HG03060 (cell line): ENCODE measurements at regions not wholly inside any gene's neighbourhood (a gene's known extent, or its start where the extent isn't known, plus 50 kb on each side); places are given as distances from the start of the nearest gene placed in this dataset.
"Not testable (repeated sequence)": the region's sequence is repeated elsewhere in the genome, so short reads cannot be mapped to it uniquely, and the experiment has no call there.

Source experiments
- ATAC-seq: cut with Tn5 transposase; IDR thresholded peaks from one replicate; pipeline ENCODE4 v1.9.1; 2021; ENCODE audit warnings: low read depth, moderate number of reproducible peaks; ENCODE audit not compliant: unreplicated experiment

GRCh38 chr11:15821451-15821850 lies 534.9 kb downstream of the SOX6 start:
- ATAC-seq = no peak

DNA sequence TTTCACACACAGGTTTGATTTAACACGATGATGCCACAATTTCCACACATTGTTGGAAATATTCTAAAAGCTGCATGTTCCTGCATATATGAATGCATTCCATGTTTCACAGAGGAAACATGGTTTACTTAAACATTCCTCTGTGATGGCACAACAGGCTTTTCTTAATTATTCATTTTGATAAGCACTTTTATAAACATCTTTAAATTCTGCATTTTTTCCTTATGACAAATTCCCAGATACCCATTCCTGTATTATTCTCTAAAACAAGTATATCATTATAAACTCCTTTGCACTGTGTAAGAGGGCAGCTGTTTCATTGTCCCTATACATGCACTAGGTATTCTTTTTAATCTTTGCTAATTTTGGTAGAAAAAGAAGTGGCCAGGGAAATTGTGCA lies 532.3 kb downstream of the SOX6 start:
- no peak for ATAC-seq

- no peak for ATAC-seq
Observed at GRCh38 chr11:15825976-15826650, 530.2 kb downstream of the SOX6 start.

DNA sequence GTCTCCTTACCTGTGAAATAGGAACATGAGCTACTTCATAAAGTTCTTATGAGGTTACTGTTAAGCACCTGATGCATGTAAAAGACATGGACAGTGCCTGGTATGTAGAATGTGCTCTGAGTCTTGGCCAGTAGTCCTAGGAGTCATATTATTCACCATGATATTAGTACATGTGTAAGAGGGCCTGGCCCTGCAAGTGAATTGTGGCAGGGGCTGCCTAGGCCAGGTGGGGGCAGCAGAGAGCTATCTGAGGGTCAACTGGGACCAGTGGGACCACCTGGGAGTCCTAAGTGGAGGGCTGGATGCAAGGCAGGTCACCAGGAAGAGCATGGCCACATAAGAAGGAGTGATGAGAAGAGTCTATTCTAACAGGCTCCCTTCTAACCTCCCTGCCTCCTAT lies 529.5 kb downstream of the SOX6 start:
- peak; percentile 55 for ATAC-seq

DNA sequence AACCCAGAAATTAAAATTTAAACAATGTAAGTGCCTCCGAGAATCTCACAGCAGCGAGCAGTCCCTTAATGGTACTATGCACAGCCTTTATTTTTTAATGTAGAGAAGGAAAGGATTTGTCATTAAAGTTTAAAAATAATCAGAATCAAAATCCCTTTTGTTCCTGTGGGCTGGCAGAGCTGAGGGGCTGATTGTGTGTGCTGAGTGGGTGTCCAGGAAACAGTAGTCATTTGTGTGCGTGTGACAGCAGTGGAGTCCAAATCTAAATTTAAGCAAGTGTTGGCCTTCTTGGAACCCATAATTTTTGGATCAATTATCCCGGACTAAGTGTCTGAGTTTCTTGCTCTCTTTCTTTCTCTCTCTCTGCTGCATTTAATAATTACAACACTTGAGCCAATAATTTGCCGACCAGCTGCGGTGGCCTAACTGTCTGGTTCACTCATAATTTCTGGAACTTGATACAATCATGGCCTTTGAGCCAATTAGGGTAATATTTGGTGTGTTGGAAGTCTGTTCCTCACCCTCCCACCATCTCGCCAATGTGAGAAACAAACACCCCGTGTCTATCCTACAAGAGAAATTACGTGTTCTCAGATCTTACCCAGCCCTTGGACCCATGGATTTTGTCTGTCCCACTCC lies 528.0 kb downstream of the SOX6 start:
- ATAC-seq = no peak

GRCh38 chr11:15829312-15829711 lies 527.0 kb downstream of the SOX6 start:
- no peak for ATAC-seq

GRCh38 chr11:15830741-15831428 lies 525.5 kb downstream of the SOX6 start:
- ATAC-seq = no peak

GRCh38 chr11:15835788-15836411 lies 520.4 kb downstream of the SOX6 start:
- no peak for ATAC-seq

DNA sequence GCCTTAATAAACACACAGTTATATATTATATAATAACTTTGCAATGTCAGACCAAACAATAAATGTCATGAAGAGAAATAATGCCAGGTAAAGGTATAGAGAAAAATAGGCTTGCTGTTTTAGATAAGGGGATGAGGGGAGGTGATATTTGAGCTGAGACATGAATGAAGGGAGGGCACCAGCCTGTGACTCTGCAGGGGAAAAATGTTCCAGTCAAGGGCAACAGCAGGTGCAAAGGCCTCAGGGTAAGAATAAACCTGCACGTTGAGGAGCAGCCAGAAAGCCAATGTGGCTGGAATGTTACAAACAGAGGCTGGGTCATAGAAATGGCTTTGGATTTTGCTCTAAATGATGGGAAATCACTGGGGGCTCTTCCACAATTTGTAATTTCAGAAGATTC lies 519.6 kb downstream of the SOX6 start:
- ATAC-seq = no peak

DNA sequence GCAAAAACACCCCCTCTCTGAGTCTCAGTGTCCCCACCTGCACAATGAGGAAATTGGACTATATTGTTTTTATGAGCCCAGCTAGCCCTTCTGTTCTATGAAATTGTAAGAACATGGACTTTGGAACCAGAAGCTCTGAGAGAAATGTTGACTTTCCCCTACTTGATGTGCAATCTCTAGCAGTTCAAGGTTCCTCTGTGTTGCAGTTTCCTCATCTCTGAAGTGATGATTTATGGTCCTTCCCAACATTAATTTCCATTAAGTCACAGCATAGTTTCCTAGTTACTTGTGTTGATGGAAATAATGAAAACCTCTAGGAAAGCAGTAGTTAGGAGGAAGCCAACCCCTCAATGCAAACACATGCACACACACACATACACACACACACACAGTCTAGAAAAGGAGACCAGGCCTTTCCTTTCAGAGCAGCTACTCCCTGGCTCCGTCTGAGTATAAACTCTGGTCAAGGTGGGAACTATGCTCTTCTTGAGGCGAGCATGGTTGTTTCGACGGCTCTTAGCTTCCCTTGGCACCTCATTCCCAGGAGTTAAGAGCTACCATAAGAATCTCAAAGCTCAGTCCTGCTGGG lies 518.4 kb downstream of the SOX6 start:
- ATAC-seq = no peak

- ATAC-seq = no peak
Observed at GRCh38 chr11:15839061-15839460, 517.3 kb downstream of the SOX6 start.

- ATAC-seq = no peak
Observed at GRCh38 chr11:15840966-15841365, 515.4 kb downstream of the SOX6 start.

DNA sequence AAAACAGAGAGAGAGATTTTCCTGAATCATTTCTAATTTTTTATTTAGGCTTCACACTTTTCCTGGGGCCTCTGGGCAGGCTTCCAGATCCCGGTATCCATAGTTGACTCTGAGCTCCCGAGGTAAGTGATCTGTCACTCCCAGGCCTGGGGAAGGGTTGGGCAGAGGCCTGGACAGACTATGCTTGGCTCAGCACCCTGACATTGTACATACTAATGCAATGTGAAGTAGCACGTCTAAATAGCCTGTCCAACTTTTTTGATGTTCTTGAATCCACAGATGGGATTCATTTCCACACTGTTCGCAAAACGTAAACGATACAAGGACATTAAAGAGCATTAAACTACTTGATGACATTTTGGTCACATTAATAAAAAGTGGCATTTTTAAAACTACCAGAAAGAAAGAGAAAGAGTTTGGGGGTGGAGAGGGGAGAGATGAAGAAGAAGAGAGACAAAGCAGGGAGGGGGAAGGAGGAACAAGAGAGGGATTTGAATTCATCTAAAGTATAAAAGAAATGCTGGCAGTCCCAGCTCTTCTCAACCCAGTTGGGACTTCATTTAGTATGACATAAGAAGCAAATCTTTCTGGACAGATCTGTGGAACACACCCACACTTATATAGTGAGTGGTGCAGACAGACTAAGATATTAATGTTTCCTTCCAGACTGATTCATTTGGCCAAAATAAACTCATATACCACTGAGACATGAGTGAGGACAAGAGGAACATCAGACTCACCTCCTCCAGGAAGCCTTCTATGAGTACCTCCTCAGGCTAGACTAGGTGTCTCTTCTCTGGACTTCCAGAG lies 514.2 kb downstream of the SOX6 start:
- no peak for ATAC-seq

DNA sequence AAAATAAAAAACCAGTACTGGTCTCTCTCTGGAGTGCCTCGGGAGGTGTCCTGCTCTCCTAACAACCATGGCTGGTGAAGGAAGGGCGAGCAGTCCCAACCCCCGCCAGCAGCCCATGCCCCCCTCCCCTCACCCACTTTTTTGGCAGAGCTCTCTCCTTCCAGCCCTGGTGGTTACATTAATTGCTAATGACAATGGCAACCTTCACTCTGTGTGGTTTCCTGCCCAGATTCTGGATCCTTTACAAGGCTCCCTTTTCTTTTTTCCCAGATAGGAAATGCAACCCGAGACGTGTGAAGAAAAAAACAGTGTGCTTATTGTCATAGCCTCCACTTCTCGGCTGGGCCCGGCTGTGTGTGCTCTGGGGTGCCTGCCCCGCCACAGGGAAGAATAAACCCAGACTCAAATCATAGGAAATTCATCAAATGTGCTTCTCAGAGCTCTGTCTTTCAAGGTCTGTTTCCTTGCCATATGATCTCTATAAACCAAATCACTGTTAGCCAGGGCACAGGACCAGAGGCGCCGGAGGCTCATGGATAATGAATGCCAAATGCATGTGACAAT lies 513.0 kb downstream of the SOX6 start:
- no peak for ATAC-seq

GRCh38 chr11:15845261-15845660 lies 511.1 kb downstream of the SOX6 start:
- ATAC-seq = no peak

GRCh38 chr11:15848631-15849168 lies 507.6 kb downstream of the SOX6 start:
- ATAC-seq = no peak

GRCh38 chr11:15849257-15849656 lies 507.1 kb downstream of the SOX6 start:
- ATAC-seq = no peak

DNA sequence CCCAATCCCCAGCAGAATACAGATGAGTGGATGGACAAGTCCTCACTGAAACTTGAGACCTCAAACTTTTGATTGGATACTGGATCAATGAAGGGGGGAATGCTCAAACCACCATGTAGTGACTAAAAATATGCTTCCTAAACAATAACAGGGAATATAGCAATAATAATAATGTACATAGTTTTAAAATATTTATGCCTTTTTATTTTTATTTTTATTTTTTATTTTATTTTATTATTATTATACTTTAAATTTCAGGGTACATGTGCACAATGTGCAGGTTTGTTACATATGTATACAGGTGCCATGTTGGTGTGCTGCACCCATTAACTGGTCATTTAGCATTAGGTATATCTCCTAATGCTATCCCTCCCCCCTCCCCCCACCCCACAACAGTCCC lies 506.0 kb downstream of the SOX6 start:
- not testable (repeated sequence) for ATAC-seq

DNA sequence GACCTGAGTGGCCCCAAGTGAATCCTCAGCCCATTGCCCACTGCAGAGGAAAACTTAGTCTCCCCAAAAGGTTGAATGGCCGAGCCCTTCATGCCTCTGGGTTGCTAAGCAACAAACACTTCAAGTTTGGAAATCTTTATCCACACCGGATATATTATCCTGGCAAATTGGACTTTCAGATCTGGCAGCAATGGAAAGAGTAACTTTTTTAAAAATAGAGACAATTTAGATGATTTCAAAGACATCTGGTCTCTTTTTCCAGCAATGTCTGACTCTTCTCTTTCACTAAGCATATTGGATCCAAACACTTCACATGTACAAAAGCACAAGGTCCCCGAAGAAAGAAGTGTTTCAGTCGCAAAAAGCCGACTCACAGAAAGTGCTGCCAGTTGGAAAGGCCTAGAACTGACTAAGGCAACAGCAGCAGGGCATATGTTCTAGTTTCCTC lies 505.3 kb downstream of the SOX6 start:
- ATAC-seq = no peak

DNA sequence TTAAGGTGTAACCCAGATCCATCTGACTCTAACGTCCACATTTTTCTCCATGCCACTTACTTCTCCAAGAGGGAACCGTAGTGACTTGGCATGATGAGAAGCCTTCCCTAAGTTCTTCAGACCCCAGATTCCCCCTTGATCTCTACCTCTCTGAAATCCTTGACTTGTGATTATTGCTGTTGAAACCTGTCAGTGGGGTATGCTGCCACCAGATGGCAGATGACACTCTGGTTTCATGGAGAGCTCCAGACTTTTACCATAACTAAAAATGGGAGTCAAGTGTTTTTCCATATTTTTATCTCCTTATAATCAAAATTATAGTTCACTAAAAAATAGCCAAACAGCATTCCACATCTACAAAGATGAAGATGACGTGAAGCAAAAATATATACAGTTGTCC lies 504.2 kb downstream of the SOX6 start:
- ATAC-seq = no peak
